Umbilical cord (tissue), 1 donor: ENCODE measurements at regions not wholly inside any gene's neighbourhood (a gene's known extent, or its start where the extent isn't known, plus 50 kb on each side); places are given as distances from the start of the nearest gene placed in this dataset.

Experiments
- DNase-seq: peaks from one replicate; pipeline ENCODE4 v3.0.0-alpha.2; 2015; ENCODE audit warnings: low spot score

- no peak for DNase-seq
Observed at GRCh38 chr5:64110222-64110621, 55.4 kb upstream of the RNF180 start.

- no peak for DNase-seq
Observed at GRCh38 chr5:64108674-64109073, 57.0 kb upstream of the RNF180 start.

GRCh38 chr5:64100203-64100602 lies 65.4 kb upstream of the RNF180 start:
- DNase-seq = no peak

GRCh38 chr5:64096771-64097170 lies 68.9 kb upstream of the RNF180 start:
- DNase-seq = no peak

GRCh38 chr5:64077589-64077988 lies 88.1 kb upstream of the RNF180 start:
- DNase-seq = peak; percentile 47

- DNase-seq = peak; percentile 52
Observed at GRCh38 chr5:64074533-64074932, 91.1 kb upstream of the RNF180 start.

GRCh38 chr5:64069486-64069885 lies 96.2 kb upstream of the RNF180 start:
- no peak for DNase-seq

- peak; percentile 56 for DNase-seq
Observed at GRCh38 chr5:64050296-64050695, 88.1 kb upstream of the HTR1A start.

- DNase-seq = no peak
Observed at GRCh38 chr5:64040490-64040889, 78.2 kb upstream of the HTR1A start.

- no peak for DNase-seq
Observed at GRCh38 chr5:64026493-64026892, 64.2 kb upstream of the HTR1A start.

- DNase-seq = no peak
Observed at GRCh38 chr5:64019746-64020145, 57.5 kb upstream of the HTR1A start.

- peak; percentile 86 for DNase-seq
Observed at GRCh38 chr5:64018966-64019365, 56.7 kb upstream of the HTR1A start.

- DNase-seq = no peak
Observed at GRCh38 chr5:64015824-64016223, 53.6 kb upstream of the HTR1A start.
